OCI-LY3 (cell line): ENCODE measurements at regions not wholly inside any gene's neighbourhood (a gene's known extent, or its start where the extent isn't known, plus 50 kb on each side); places are given as distances from the start of the nearest gene placed in this dataset.

Experiments
- CTCF ChIP-seq: fragments of 200-600, 300-600 bp; sonication (generic); IDR thresholded peaks from 2 replicates; pipeline ENCODE4 v1.5.1; 2014; ENCODE audit warnings: antibody characterized with exemption, low read length, low read depth
- EZH2phosphoT487 ChIP-seq: fragments of 200-600 bp; shearing (Covaris generic); IDR thresholded peaks from 2 replicates; pipeline ENCODE4 v1.6.1; 2018; ENCODE audit warnings: antibody characterized with exemption, mixed run types, low read depth

GRCh38 chrX:109914114-109914849, 88.6 kb upstream of the TMEM164 start:
- TF ChIP-seq CTCF (no peak), EZH2phosphoT487 (no peak)
